ENCODE measurements at regions not wholly inside any gene's neighbourhood (a gene's known extent, or its start where the extent isn't known, plus 50 kb on each side); places are given as distances from the start of the nearest gene placed in this dataset.

DNA sequence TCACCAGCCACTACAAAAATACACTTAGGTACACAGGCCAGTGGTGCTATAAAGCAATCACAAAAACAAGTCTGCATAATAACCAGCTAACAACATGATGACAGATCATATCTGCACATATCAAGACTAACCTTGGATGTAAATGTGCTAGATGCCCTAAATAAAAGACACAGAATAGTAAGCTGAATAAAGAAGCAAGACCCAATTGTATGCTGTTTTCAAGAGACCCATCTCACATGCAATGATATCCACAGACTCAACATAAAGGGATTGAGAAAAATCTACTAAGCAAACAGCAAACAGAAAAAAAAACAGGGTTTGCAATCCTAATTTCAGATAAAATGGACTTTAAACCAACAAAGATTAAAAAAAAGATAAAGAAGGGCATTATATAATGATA, 505.4 kb upstream of the FZD8 start:
- H3K4me2 ChIP-seq (ENCODE audit: low read length): no peak overlapping the region
- H3K79me2 ChIP-seq (ENCODE audit: low read length): no peaks in the 10 kb centered on the region
- H3K27ac ChIP-seq (ENCODE audit: low read length): no peak overlapping the region
- TF ChIP-seq, protein P1, sequence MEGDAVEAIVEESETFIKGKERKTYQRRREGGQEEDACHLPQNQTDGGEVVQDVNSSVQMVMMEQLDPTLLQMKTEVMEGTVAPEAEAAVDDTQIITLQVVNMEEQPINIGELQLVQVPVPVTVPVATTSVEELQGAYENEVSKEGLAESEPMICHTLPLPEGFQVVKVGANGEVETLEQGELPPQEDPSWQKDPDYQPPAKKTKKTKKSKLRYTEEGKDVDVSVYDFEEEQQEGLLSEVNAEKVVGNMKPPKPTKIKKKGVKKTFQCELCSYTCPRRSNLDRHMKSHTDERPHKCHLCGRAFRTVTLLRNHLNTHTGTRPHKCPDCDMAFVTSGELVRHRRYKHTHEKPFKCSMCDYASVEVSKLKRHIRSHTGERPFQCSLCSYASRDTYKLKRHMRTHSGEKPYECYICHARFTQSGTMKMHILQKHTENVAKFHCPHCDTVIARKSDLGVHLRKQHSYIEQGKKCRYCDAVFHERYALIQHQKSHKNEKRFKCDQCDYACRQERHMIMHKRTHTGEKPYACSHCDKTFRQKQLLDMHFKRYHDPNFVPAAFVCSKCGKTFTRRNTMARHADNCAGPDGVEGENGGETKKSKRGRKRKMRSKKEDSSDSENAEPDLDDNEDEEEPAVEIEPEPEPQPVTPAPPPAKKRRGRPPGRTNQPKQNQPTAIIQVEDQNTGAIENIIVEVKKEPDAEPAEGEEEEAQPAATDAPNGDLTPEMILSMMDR (IDR thresholded peaks at IDR 0.05; ENCODE audit: low read depth, low read length): no peak
- no peak for TF ChIP-seq EZH2phosphoT487 (IDR thresholded peaks at IDR 0.05; ENCODE audit: low read depth)
- H3K4me1 ChIP-seq (ENCODE audit: low read length): no peaks in the 10 kb centered on the region
- H3K4me3 ChIP-seq (ENCODE audit: low read length): no peak overlapping the region
- H2AFZ ChIP-seq (ENCODE audit: low read depth, low read length): no peak overlapping the region
- H3K9me3 ChIP-seq (ENCODE audit: insufficient read depth, low read length): no peaks in the 10 kb centered on the region
- no peaks in the 10 kb centered on the region for H3K36me3 ChIP-seq (replicated peaks; ENCODE audit: low read depth, low read length)
- H3K27me3 ChIP-seq (ENCODE audit: low read depth, low read length): no peaks in the 10 kb centered on the region
- H4K20me1 ChIP-seq (ENCODE audit: insufficient read depth, low read length): no peaks in the 10 kb centered on the region
- H3K9ac ChIP-seq (ENCODE audit: low read length): no peak overlapping the region

DNA sequence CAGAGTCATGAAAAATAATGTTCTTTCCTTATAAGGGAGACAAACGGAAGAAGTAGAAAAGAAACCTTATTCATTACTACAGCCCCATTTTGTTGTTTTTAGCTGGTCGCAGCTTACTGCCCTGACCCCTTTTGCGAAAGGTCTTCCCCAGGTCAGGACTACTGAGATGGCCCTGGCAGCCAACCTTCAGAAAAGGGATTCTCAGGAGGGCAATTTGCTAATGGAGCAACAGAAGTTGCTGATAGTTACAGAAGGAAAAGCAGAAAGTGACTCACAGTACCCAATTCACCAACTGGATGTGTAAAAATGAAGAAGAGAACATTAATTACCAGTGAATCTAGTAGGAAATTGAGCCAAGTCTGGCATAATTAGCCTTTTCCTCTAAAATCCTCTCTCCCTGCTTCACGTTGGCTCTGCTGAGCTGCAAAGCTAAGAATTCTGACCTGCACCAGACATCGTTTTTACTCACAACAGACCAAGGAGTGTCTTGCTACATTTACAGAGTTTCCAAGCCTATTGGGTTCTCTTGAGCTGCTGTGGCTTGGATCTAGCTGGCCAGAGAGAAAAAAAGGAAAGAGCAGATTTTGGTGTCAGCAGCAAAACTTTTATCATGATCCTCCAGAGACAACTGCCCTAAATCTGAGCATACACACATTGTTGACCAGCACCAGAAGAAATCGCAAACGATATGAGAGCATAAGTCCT, 499.9 kb upstream of the FZD8 start:
- H4K20me1 ChIP-seq (ENCODE audit: insufficient read depth, low read length): no peaks in the 10 kb centered on the region
- H2AFZ ChIP-seq (ENCODE audit: low read depth, low read length): no peak overlapping the region
- no peak overlapping the region for H3K4me2 ChIP-seq (ENCODE audit: low read length)
- TF ChIP-seq, protein P1 (IDR thresholded peaks at IDR 0.05; ENCODE audit: low read depth, low read length): no peak
- no peak for TF ChIP-seq EZH2phosphoT487 (IDR thresholded peaks at IDR 0.05; ENCODE audit: low read depth)
- H3K79me2 ChIP-seq (ENCODE audit: low read length): no peaks in the 10 kb centered on the region
- H3K27me3 ChIP-seq (ENCODE audit: low read depth, low read length): no peaks in the 10 kb centered on the region
- H3K4me3 ChIP-seq (ENCODE audit: low read length): no peak overlapping the region
- H3K9ac ChIP-seq (ENCODE audit: low read length): no peak overlapping the region
- no peak overlapping the region for H3K27ac ChIP-seq (ENCODE audit: low read length)
- H3K9me3 ChIP-seq (ENCODE audit: insufficient read depth, low read length): no peaks in the 10 kb centered on the region
- no peaks in the 10 kb centered on the region for H3K36me3 ChIP-seq (replicated peaks; ENCODE audit: low read depth, low read length)
- H3K4me1 ChIP-seq (ENCODE audit: low read length): no peaks in the 10 kb centered on the region

DNA sequence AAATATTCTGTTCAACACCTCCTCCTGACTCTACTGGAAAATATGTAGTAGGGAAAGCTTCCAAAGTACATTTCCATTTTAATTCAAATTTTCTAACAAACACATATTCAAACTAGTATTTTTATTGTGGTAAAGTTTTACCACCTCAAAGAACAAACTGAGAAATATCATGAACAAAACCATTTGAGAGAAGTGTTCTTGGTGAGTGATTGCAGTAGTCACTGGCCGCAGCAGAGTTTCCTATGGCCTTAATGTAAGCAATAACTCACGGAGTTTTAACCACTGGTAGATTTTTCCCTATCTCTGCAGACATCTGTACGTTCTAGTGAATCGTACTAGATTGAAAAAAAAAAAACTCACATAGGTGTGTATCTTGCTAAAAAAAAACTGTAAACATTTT, 487.0 kb upstream of the FZD8 start:
- no peak overlapping the region for H3K9ac ChIP-seq (ENCODE audit: low read length)
- TF ChIP-seq EZH2phosphoT487 (IDR thresholded peaks at IDR 0.05; ENCODE audit: low read depth): no peak
- TF ChIP-seq, protein P1 (IDR thresholded peaks at IDR 0.05; ENCODE audit: low read depth, low read length): no peak
- H3K9me3 ChIP-seq (ENCODE audit: insufficient read depth, low read length): no peaks in the 10 kb centered on the region
- no peaks in the 10 kb centered on the region for H3K36me3 ChIP-seq (replicated peaks; ENCODE audit: low read depth, low read length)
- no peak overlapping the region for H3K4me3 ChIP-seq (ENCODE audit: low read length)
- H3K4me1 ChIP-seq (ENCODE audit: low read length): no peaks in the 10 kb centered on the region
- H3K4me2 ChIP-seq (ENCODE audit: low read length): no peak overlapping the region
- no peaks in the 10 kb centered on the region for H3K79me2 ChIP-seq (ENCODE audit: low read length)
- H3K27me3 ChIP-seq (ENCODE audit: low read depth, low read length): no peaks in the 10 kb centered on the region
- no peaks in the 10 kb centered on the region for H4K20me1 ChIP-seq (ENCODE audit: insufficient read depth, low read length)
- no peak overlapping the region for H3K27ac ChIP-seq (ENCODE audit: low read length)
- no peak overlapping the region for H2AFZ ChIP-seq (ENCODE audit: low read depth, low read length)

DNA sequence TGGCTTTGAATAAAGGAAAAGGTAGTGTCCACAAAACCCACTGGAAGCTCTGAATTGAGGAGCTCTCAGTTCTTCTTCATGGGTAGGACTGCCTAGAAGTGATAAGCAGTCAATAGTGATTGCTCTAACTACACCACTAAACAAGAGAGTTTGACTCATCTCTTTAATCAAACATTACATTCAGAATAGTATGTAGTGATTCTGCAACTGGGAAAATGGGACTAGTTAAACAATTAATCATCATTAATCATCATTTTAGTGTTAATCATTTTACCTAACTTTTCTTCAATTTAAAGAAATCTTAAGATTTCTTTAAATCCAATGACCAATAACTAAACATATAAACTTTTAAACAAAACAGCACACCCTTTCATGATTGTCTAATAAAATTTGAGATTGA, 484.0 kb upstream of the FZD8 start:
- Histone ChIP-seq H3K79me2 (ENCODE audit: low read length) (no peaks in the 10 kb centered on the region), H3K27me3 (ENCODE audit: low read depth, low read length) (no peaks in the 10 kb centered on the region), H3K36me3 (replicated peaks; ENCODE audit: low read depth, low read length) (no peaks in the 10 kb centered on the region), H4K20me1 (ENCODE audit: insufficient read depth, low read length) (no peaks in the 10 kb centered on the region), H3K4me1 (ENCODE audit: low read length) (no peaks in the 10 kb centered on the region), H3K9me3 (ENCODE audit: insufficient read depth, low read length) (no peaks in the 10 kb centered on the region), H3K4me3 (ENCODE audit: low read length) (no peak overlapping the region), H3K27ac (ENCODE audit: low read length) (no peak overlapping the region), H3K9ac (ENCODE audit: low read length) (no peak overlapping the region), H3K4me2 (ENCODE audit: low read length) (no peak overlapping the region), H2AFZ (ENCODE audit: low read depth, low read length) (no peak overlapping the region)
- TF ChIP-seq EZH2phosphoT487 (IDR thresholded peaks at IDR 0.05; ENCODE audit: low read depth): no peak
- TF ChIP-seq, protein P1 (IDR thresholded peaks at IDR 0.05; ENCODE audit: low read depth, low read length): no peak

Measured in OCI-LY3 (cell line).